Karpas-422 (cell line): ENCODE measurements at regions not wholly inside any gene's neighbourhood (a gene's known extent, or its start where the extent isn't known, plus 50 kb on each side); places are given as distances from the start of the nearest gene placed in this dataset.

Experiments used
- DNase-seq: peaks from one replicate; pipeline ENCODE4 v3.0.0-alpha.2; 2015
- H2AFZ ChIP-seq: fragments of 200-600 bp; sonication (generic); 2 replicates; pipeline ENCODE4 v1.6.1; 2014; ENCODE audit warnings: antibody characterized with exemption, low read length, mixed read lengths
- H3K27ac ChIP-seq: fragments of 200-600 bp; sonication (generic); 2 replicates; pipeline ENCODE4 v1.5.1; 2014; ENCODE audit warnings: mild to moderate bottlenecking, low read length, moderate library complexity
- H3K27me3 ChIP-seq: fragments of 200-600 bp; sonication (generic); 2 replicates; pipeline ENCODE4 v1.6.1; 2014; ENCODE audit warnings: low read length, mixed read lengths
- H3K36me3 ChIP-seq: fragments of 200-600 bp; sonication (generic); 2 replicates; pipeline ENCODE4 v1.6.1; 2014; ENCODE audit warnings: low read length, mixed read lengths; ENCODE audit not compliant: insufficient read depth
- H3K4me1 ChIP-seq: fragments of 200-600 bp; sonication (generic); 2 replicates; pipeline ENCODE4 v1.6.1; 2014; ENCODE audit warnings: mild to moderate bottlenecking, low read length, mixed read lengths
- H3K4me2 ChIP-seq: fragments of 200-600 bp; sonication (generic); 2 replicates; pipeline ENCODE4 v1.6.1; 2014; ENCODE audit warnings: low read length, low read depth, mild to moderate bottlenecking; ENCODE audit not compliant: poor library complexity, severe bottlenecking
- H3K4me3 ChIP-seq: fragments of 200-600 bp; sonication (generic); 2 replicates; pipeline ENCODE4 v1.5.1; 2014; ENCODE audit warnings: mild to moderate bottlenecking, antibody characterized with exemption, low read length, mixed read lengths
- H3K79me2 ChIP-seq: fragments of 200-600 bp; sonication (generic); 2 replicates; pipeline ENCODE4 v1.6.1; 2014; ENCODE audit warnings: mild to moderate bottlenecking, low read length, mixed read lengths
- H3K9ac ChIP-seq: fragments of 200-600 bp; sonication (generic); 2 replicates; pipeline ENCODE4 v1.6.0; 2014; ENCODE audit warnings: low read length
- H3K9me2 ChIP-seq: fragments of 200-600 bp; sonication (generic), shearing (Covaris generic); replicated peaks from 2 replicates; pipeline ENCODE4 v1.6.0; 2014; ENCODE audit warnings: mild to moderate bottlenecking, low read length, moderate library complexity; ENCODE audit not compliant: insufficient read depth
- H3K9me3 ChIP-seq: fragments of 300-700, 200-600 bp; sonication (generic); 2 replicates; pipeline ENCODE4 v1.6.1; 2014; ENCODE audit warnings: low read length, mixed read lengths
- H4K20me1 ChIP-seq: fragments of 200-600 bp; sonication (generic); 2 replicates; pipeline ENCODE4 v1.6.1; 2014; ENCODE audit warnings: mild to moderate bottlenecking, antibody characterized with exemption, low read length, low read depth; ENCODE audit not compliant: insufficient read depth

GRCh38 chr21:34201001-34201400, 127.6 kb downstream of the MRPS6 start:
- no peaks in the 10 kb centered on the region for H3K27me3 ChIP-seq
- H4K20me1 ChIP-seq: no peaks in the 10 kb centered on the region
- no peaks in the 10 kb centered on the region for H3K79me2 ChIP-seq
- DNase-seq: peak; percentile 42
- no peak overlapping the region for H3K9ac ChIP-seq
- H3K27ac ChIP-seq: no peak overlapping the region
- H3K4me1 ChIP-seq: peaks cover 2% of the 10 kb centered on the region
- no peaks in the 10 kb centered on the region for H3K36me3 ChIP-seq
- H2AFZ ChIP-seq: no peak overlapping the region
- no peak overlapping the region for H3K4me3 ChIP-seq
- no peaks in the 10 kb centered on the region for H3K9me2 ChIP-seq
- H3K4me2 ChIP-seq: no peak overlapping the region
- no peaks in the 10 kb centered on the region for H3K9me3 ChIP-seq

DNA sequence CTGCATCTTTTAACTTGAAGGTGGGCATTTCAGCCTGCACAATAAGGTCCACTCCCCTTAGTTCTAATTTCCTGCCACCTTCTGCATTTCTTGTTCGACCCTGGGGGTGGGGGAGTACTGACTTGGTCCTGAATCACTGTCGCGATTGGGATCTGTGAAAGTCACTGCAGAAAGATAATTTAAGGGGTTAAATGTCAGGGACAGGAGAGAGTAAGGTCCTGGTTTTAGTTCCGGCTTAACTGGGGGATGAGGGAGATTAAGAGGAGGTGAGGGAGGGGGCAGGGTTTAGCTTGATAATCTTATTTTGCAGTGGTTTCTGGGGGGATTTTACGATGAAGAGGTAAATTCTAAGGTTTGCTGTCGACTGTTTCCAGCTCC, 128.1 kb downstream of the MRPS6 start:
- H3K9me2 ChIP-seq: no peaks in the 10 kb centered on the region
- H3K4me1 ChIP-seq: peaks cover 6% of the 10 kb centered on the region
- no peak overlapping the region for H3K4me3 ChIP-seq
- H4K20me1 ChIP-seq: no peaks in the 10 kb centered on the region
- no peak overlapping the region for H3K9ac ChIP-seq
- no peak overlapping the region for H3K27ac ChIP-seq
- no peak overlapping the region for H2AFZ ChIP-seq
- no peak for DNase-seq
- no peak overlapping the region for H3K4me2 ChIP-seq
- H3K79me2 ChIP-seq: no peaks in the 10 kb centered on the region
- H3K9me3 ChIP-seq: no peaks in the 10 kb centered on the region
- no peaks in the 10 kb centered on the region for H3K27me3 ChIP-seq
- H3K36me3 ChIP-seq: no peaks in the 10 kb centered on the region

DNA sequence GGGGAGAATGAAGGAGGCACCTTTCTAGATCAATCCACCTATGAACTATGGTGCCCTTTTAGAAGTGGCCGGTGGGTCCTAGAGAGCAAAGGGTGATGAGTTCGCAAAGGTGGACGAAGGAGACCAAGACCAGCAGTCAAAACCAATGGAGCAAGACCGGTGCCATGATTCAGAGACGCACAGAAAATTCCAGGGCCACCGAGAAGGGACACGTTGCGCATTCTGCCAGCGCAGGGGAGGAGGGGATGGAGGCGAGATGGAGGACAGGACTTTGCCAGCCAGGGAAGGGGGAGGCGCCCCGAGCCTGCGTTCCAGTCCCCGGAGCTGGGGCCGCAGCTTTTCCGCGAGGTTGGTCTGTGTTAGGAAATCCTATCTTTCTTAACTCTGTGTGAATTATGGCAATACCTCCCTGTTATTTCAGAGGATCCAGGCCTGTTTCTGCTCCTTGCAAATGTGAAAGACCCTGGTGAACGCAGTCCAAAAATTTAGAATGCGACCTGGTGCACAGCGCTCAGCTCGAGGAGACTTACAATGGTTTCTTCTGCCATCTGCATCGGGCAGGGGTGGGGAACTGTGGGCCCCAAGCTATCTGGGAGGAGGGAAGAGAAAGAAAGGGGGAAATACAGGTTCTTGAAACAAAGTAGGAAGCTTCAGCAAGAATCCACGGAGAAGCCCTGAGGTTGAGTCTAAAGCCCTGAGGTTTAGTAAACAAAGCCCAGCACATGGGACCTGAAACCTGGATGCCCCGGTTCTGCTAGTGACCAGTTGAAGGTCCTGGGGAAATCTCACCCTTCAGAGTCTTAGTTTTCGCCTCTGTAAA, 129.4 kb downstream of the MRPS6 start:
- Histone ChIP-seq H3K4me1 (peaks cover 9% of the 10 kb centered on the region), H3K9me3 (no peaks in the 10 kb centered on the region), H3K4me3 (no peak overlapping the region), H3K27ac (no peak overlapping the region), H3K36me3 (no peaks in the 10 kb centered on the region), H3K9ac (no peak overlapping the region), H3K79me2 (no peaks in the 10 kb centered on the region), H3K4me2 (no peak overlapping the region), H3K27me3 (no peaks in the 10 kb centered on the region), H3K9me2 (no peaks in the 10 kb centered on the region), H4K20me1 (no peaks in the 10 kb centered on the region), H2AFZ (no peak overlapping the region)
- DNase-seq: no peak

GRCh38 chr21:34203851-34204420, 130.6 kb downstream of the MRPS6 start:
- Histone ChIP-seq H3K9me2 (no peaks in the 10 kb centered on the region), H3K4me1 (peaks cover 9% of the 10 kb centered on the region), H3K9me3 (no peaks in the 10 kb centered on the region), H3K9ac (no peak overlapping the region), H3K4me2 (no peak overlapping the region), H3K36me3 (no peaks in the 10 kb centered on the region), H3K27ac (no peak overlapping the region), H3K27me3 (no peaks in the 10 kb centered on the region), H2AFZ (no peak overlapping the region), H3K79me2 (no peaks in the 10 kb centered on the region), H4K20me1 (no peaks in the 10 kb centered on the region), H3K4me3 (no peak overlapping the region)
- no peak for DNase-seq

DNA sequence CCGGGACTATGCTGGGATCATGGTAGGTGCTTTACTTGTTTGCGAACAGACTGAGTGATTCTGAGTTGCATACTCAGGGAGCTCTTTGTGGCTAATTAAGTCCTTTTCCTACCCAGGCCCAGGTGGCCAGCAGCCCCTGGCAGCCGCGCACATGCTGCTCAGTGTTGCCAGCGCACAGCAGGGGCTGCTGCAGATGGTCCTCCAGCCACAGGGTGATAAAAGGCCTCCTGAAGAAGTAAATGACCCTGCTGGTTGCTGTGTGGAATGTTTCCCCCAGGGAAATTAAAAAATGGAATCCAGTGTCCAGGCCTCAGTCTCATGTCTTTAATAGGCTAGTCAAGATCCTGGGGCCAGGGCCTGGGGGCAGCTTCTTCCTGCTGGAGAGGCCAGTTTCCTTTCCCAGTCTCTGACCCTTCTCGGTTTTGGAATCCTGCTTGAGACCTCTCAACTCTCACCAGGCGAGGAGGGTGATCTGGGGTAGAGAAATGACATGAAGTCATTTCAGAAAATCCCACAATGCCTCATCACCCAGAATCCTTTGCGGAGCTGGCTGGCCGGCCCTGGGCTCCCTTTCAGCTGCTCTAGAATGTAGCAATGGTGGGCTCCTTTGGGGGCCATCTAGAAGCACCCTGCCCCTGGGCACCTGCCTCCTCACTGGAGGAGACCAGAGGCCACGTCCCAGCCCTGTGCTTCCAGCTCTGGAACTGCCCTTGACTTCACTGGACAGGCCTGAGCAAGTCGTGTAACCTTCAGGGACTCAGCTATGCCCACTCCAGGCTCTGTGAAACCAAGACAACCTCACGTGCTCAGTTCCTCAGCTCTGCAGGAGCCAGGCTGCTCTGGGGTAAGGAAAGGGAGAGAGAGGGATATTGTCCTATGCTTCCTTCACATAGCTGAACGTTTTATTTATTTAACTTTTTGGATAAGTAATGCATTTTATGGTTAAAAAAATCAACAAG, 131.4 kb downstream of the MRPS6 start:
- H3K36me3 ChIP-seq: no peaks in the 10 kb centered on the region
- no peaks in the 10 kb centered on the region for H4K20me1 ChIP-seq
- no peak overlapping the region for H3K27ac ChIP-seq
- H3K79me2 ChIP-seq: no peaks in the 10 kb centered on the region
- peaks cover 9% of the 10 kb centered on the region for H3K4me1 ChIP-seq
- no peak overlapping the region for H3K4me2 ChIP-seq
- no peaks in the 10 kb centered on the region for H3K9me2 ChIP-seq
- no peaks in the 10 kb centered on the region for H3K9me3 ChIP-seq
- no peak overlapping the region for H2AFZ ChIP-seq
- DNase-seq: no peak
- H3K27me3 ChIP-seq: no peaks in the 10 kb centered on the region
- no peak overlapping the region for H3K9ac ChIP-seq
- no peak overlapping the region for H3K4me3 ChIP-seq

DNA sequence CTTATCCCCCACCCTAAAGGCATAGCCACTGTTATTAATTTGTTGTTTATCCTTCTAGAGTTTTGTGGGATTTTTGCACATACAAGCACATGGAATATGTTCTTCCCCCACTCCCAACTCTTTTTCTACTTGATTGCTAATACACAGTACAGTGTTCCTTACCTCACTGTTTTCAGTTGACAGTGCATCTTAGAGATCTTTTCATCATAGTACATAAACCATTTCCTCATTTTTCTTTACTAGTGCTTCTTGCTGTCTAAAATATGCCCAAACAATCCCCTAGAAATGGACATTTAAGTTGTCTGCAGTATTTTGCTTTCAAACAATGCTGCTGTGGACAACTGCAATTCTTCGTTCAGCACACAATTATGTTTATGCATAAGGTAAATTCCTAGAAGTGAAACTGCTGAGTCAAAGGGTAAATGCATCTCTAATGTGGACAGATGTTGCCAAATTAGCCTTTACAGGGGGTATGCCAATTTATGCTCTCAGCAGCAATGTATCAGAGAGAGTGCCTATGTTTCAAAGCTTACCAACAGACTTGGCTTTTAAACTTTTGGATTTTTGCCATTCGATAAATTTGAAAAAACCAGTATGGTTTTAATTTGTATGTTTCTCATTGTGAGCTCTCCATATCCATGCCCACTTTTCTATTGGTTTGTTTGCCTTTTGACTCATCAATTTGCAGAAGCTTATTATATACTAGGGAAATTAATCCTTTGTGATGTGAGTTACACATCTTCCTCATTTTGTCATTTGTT, 132.6 kb downstream of the MRPS6 start:
- no peaks in the 10 kb centered on the region for H3K9me2 ChIP-seq
- no peak for DNase-seq
- no peaks in the 10 kb centered on the region for H4K20me1 ChIP-seq
- no peak overlapping the region for H3K27ac ChIP-seq
- H3K9ac ChIP-seq: no peak overlapping the region
- peaks cover 9% of the 10 kb centered on the region for H3K4me1 ChIP-seq
- H3K27me3 ChIP-seq: no peaks in the 10 kb centered on the region
- H3K4me3 ChIP-seq: no peak overlapping the region
- H2AFZ ChIP-seq: no peak overlapping the region
- no peaks in the 10 kb centered on the region for H3K9me3 ChIP-seq
- H3K79me2 ChIP-seq: no peaks in the 10 kb centered on the region
- no peaks in the 10 kb centered on the region for H3K36me3 ChIP-seq
- H3K4me2 ChIP-seq: no peak overlapping the region

DNA sequence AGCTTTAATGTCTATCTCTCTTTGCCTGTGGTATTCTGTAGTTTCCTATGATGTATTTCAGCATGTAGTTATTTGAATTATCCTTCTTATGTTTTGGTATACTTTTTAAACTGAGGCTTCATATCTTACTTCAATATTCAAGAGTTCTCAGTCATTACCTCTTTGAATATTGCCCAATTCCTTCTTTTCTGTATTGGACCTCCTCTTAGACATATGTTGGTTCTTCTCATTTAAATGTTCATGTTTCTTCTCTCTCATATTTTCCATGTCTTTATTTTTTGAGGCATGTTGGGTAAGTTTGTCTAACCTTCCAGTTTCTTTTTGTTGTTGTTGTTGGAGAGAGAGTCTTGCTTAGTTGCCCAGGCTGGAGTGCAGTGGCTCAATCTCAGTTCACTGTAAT, 140.6 kb downstream of the MRPS6 start:
- Histone ChIP-seq H3K9me2 (no peaks in the 10 kb centered on the region), H3K27me3 (no peaks in the 10 kb centered on the region), H3K9me3 (no peaks in the 10 kb centered on the region), H3K36me3 (no peaks in the 10 kb centered on the region), H3K27ac (no peak overlapping the region), H4K20me1 (no peaks in the 10 kb centered on the region), H3K79me2 (no peaks in the 10 kb centered on the region), H3K9ac (no peak overlapping the region), H2AFZ (no peak overlapping the region), H3K4me2 (no peak overlapping the region), H3K4me3 (no peak overlapping the region), H3K4me1 (peaks cover 6% of the 10 kb centered on the region)
- DNase-seq: no peak
